CD4-positive, alpha-beta T cell treated with Interleukin-4 for 1 hour (primary cell): ENCODE measurements at regions not wholly inside any gene's neighbourhood (a gene's known extent, or its start where the extent isn't known, plus 50 kb on each side); places are given as distances from the start of the nearest gene placed in this dataset.

ENCODE experiments used
- DNase-seq, 2 donors: peaks; one replicate each; pipeline ENCODE4 v3.0.0-alpha.2; 2020 to 2022

- DNase-seq: no peak
Measured at GRCh38 chr12:115455268-115455681, 771.3 kb upstream of the TBX3 start.

GRCh38 chr12:115452751-115453281 is 768.8 kb upstream of the TBX3 start:
- DNase-seq: no peak

GRCh38 chr12:115451780-115452736 is 768.1 kb upstream of the TBX3 start:
- no peak for DNase-seq

GRCh38 chr12:115451151-115451779 is 767.3 kb upstream of the TBX3 start:
- no peak for DNase-seq

GRCh38 chr12:115450710-115451109 is 766.7 kb upstream of the TBX3 start:
- DNase-seq: no peak

GRCh38 chr12:115450017-115450416 is 766.0 kb upstream of the TBX3 start:
- no peak for DNase-seq

- DNase-seq: no peak
Measured at GRCh38 chr12:115449526-115449925, 765.6 kb upstream of the TBX3 start.

- no peak for DNase-seq
Measured at GRCh38 chr12:115444346-115444745, 760.4 kb upstream of the TBX3 start.

GRCh38 chr12:115443351-115443938 is 759.5 kb upstream of the TBX3 start:
- DNase-seq: no peak

- no peak for DNase-seq
Measured at GRCh38 chr12:115440438-115440837, 756.5 kb upstream of the TBX3 start.

- DNase-seq: no peak
Measured at GRCh38 chr12:115439008-115439601, 755.1 kb upstream of the TBX3 start.

GRCh38 chr12:115438314-115438713 is 754.3 kb upstream of the TBX3 start:
- no peak for DNase-seq

GRCh38 chr12:115437061-115437567 is 753.1 kb upstream of the TBX3 start:
- DNase-seq: no peak

- DNase-seq: no peak
Measured at GRCh38 chr12:115433014-115433634, 749.1 kb upstream of the TBX3 start.

- DNase-seq: no peak
Measured at GRCh38 chr12:115430636-115431035, 746.7 kb upstream of the TBX3 start.

- DNase-seq: no peak
Measured at GRCh38 chr12:115426732-115427131, 742.8 kb upstream of the TBX3 start.

- DNase-seq: no peak
Measured at GRCh38 chr12:115424003-115424402, 740.0 kb upstream of the TBX3 start.

- no peak for DNase-seq
Measured at GRCh38 chr12:115423546-115423987, 739.6 kb upstream of the TBX3 start.

- DNase-seq: no peak
Measured at GRCh38 chr12:115422845-115423545, 739.0 kb upstream of the TBX3 start.

- DNase-seq: no peak
Measured at GRCh38 chr12:115421796-115422709, 738.1 kb upstream of the TBX3 start.

GRCh38 chr12:115421350-115421749 is 737.4 kb upstream of the TBX3 start:
- DNase-seq: no peak
